ENCODE measurements at regions not wholly inside any gene's neighbourhood (a gene's known extent, or its start where the extent isn't known, plus 50 kb on each side); places are given as distances from the start of the nearest gene placed in this dataset.

GRCh38 chr4:157977086-157977485 is 195.7 kb downstream of the GASK1B start:
- no peak overlapping the region for H3K4me3 ChIP-seq (ENCODE audit: low read depth, poor library complexity, severe bottlenecking)
- intact Hi-C loops (cut with DNase I; ENCODE audit: low total_unique reads): no loop called here
- TF ChIP-seq POLR2A (IDR thresholded peaks at IDR 0.05): no peak
- no peak for TF ChIP-seq CTCF (IDR thresholded peaks at IDR 0.05)
- no peak for DNase-seq (ENCODE audit: low spot score in 2 of 2)
- WGBS, 2 donors: 56 to 68% methylated on average over 4 of the region's 4 CpGs

GRCh38 chr4:157973297-157973696 is 199.5 kb downstream of the GASK1B start:
- DNase-seq (ENCODE audit: low spot score in 2 of 2): no peak
- intact Hi-C loops (cut with DNase I; ENCODE audit: low total_unique reads): no loop called here
- H3K4me3 ChIP-seq (ENCODE audit: low read depth, poor library complexity, severe bottlenecking): no peak overlapping the region
- 95 to 96% methylated on average over 5 of the region's 5 CpGs for WGBS, 2 donors
- TF ChIP-seq POLR2A (IDR thresholded peaks at IDR 0.05) (no peak), CTCF (IDR thresholded peaks at IDR 0.05) (no peak)

GRCh38 chr4:157964463-157964862 is 208.4 kb downstream of the GASK1B start:
- TF ChIP-seq CTCF (IDR thresholded peaks at IDR 0.05) (no peak), POLR2A (IDR thresholded peaks at IDR 0.05) (no peak)
- DNase-seq (ENCODE audit: low spot score in 2 of 2): no peak
- 41 to 47% methylated on average over 2 of the region's 2 CpGs for WGBS, 2 donors
- intact Hi-C loops (cut with DNase I; ENCODE audit: low total_unique reads): no loop called here
- H3K4me3 ChIP-seq (ENCODE audit: low read depth, poor library complexity, severe bottlenecking): no peak overlapping the region

- H3K4me3 ChIP-seq (ENCODE audit: low read depth, poor library complexity, severe bottlenecking): no peak overlapping the region
- intact Hi-C loops (cut with DNase I; ENCODE audit: low total_unique reads): no loop called here
- DNase-seq (ENCODE audit: low spot score in 2 of 2): no peak
- 24 to 26% methylated on average over 2 of the region's 2 CpGs for WGBS, 2 donors
- no peak for TF ChIP-seq POLR2A (IDR thresholded peaks at IDR 0.05)
- no peak for TF ChIP-seq CTCF (IDR thresholded peaks at IDR 0.05)
Measured at GRCh38 chr4:157961229-157961990, 211.4 kb downstream of the GASK1B start.

GRCh38 chr4:157957905-157958304 is 214.9 kb downstream of the GASK1B start:
- intact Hi-C loops (cut with DNase I; ENCODE audit: low total_unique reads): no loop called here
- DNase-seq (ENCODE audit: low spot score in 2 of 2): no peak
- WGBS, 2 donors: 88 to 93% methylated on average over 1 of the region's 1 CpG
- TF ChIP-seq CTCF (IDR thresholded peaks at IDR 0.05): no peak
- no peak for TF ChIP-seq POLR2A (IDR thresholded peaks at IDR 0.05)
- H3K4me3 ChIP-seq (ENCODE audit: low read depth, poor library complexity, severe bottlenecking): no peak overlapping the region

- no peak overlapping the region for H3K4me3 ChIP-seq (ENCODE audit: low read depth, poor library complexity, severe bottlenecking)
- 41 to 45% methylated on average over 3 of the region's 3 CpGs for WGBS, 2 donors
- TF ChIP-seq POLR2A (IDR thresholded peaks at IDR 0.05) (no peak), CTCF (IDR thresholded peaks at IDR 0.05) (no peak)
- intact Hi-C loops (cut with DNase I; ENCODE audit: low total_unique reads): no loop called here
- DNase-seq (ENCODE audit: low spot score in 2 of 2): no peak
Measured at GRCh38 chr4:157942017-157942416, 230.8 kb downstream of the GASK1B start.

Data from lower leg skin (tissue), 4 donors.